ENCODE measurements at regions not wholly inside any gene's neighbourhood (a gene's known extent, or its start where the extent isn't known, plus 50 kb on each side); places are given as distances from the start of the nearest gene placed in this dataset.

GRCh38 chr7:5139998-5140397, 50.0 kb upstream of the WIPI2 start:
- Histone ChIP-seq H3F3A (replicated peaks; ENCODE audit: insufficient read depth) (no peaks in the 10 kb centered on the region), H3K79me2 (ENCODE audit: insufficient read depth) (no peaks in the 10 kb centered on the region), H3K9me2 (no peaks in the 10 kb centered on the region), H3K9me3 (no peaks in the 10 kb centered on the region), H3K4me1 (ENCODE audit: control insufficient read depth in 1 of 2, insufficient read depth in 2 of 2, low read depth in 1 of 2, low read length in 1 of 2) (no peaks in the 10 kb centered on the region), H3K9ac (no peak overlapping the region), H3K36me3 (replicated peaks in 1 of 2; ENCODE audit: control insufficient read depth in 1 of 2, insufficient read depth in 2 of 2, low read length in 1 of 2) (no peaks in the 10 kb centered on the region), H3K27me3 (ENCODE audit: insufficient read depth) (peaks cover 7% of the 10 kb centered on the region; the same call in 1 of the 2 replicates), H2AFZ (ENCODE audit: low read depth) (no peak overlapping the region), H3K4me3 (ENCODE audit: low read depth in 2 of 2, low read length in 1 of 2) (no peak overlapping the region), H3K27ac (ENCODE audit: low read depth in 2 of 2, low read length in 1 of 2) (no peak overlapping the region), H3K4me2 (no peak overlapping the region), H4K20me1 (ENCODE audit: insufficient read depth) (no peaks in the 10 kb centered on the region)
- DNase-seq: peak; percentile 81
- CTCF ChIA-PET: interaction anchor here (0.6 to 4.1 kb wide), 30 partner anchors 8 to 324 kb away, joined by 3 to 51 read pairs (median 4); no protein-coding TSS in a partner anchor
- WGBS (ENCODE audit: low lambda C conversion rate): 63% methylated on average over 7 of the region's 7 CpGs
- POLR2A ChIA-PET: interaction anchor here (1.2 kb wide), 1 partner anchor 37 kb away, joined by 3 read pairs; no protein-coding TSS in a partner anchor
- TF ChIP-seq RAD21 (IDR thresholded peaks at IDR 0.05; ENCODE audit: low read length) (peak; percentile 70), CTCF (IDR thresholded peaks at IDR 0.05) (peak; percentile 62), TEAD4 (IDR thresholded peaks at IDR 0.05; ENCODE audit: borderline replicate concordance, insufficient read depth) (no peak), GATA2 (CRISPR knock-in tag; IDR thresholded peaks at IDR 0.05) (no peak), USF2 (IDR thresholded peaks at IDR 0.05; ENCODE audit: borderline replicate concordance, low read depth, low read length) (no peak), FOSL2 (IDR thresholded peaks at IDR 0.05; ENCODE audit: borderline replicate concordance, low read depth) (no peak), ZBTB33 (IDR thresholded peaks at IDR 0.05; ENCODE audit: borderline replicate concordance, low read depth) (no peak), SMC3 (IDR thresholded peaks at IDR 0.05; ENCODE audit: low read depth, low read length) (peak; percentile 79), YY1 (IDR thresholded peaks at IDR 0.05; ENCODE audit: low read depth) (no peak), CHD2 (IDR thresholded peaks at IDR 0.05; ENCODE audit: low read length, partially characterized antibody) (no peak), EZH2phosphoT487 (IDR thresholded peaks at IDR 0.05; ENCODE audit: borderline replicate concordance, low read depth) (no peak)

Data from SK-N-SH (cell line).